Right kidney (tissue), 1 donor: ENCODE measurements at regions not wholly inside any gene's neighbourhood (a gene's known extent, or its start where the extent isn't known, plus 50 kb on each side); places are given as distances from the start of the nearest gene placed in this dataset.

Source experiments
- DNase-seq: peaks from one replicate; pipeline ENCODE4 v3.0.0-alpha.2; 2016

DNA sequence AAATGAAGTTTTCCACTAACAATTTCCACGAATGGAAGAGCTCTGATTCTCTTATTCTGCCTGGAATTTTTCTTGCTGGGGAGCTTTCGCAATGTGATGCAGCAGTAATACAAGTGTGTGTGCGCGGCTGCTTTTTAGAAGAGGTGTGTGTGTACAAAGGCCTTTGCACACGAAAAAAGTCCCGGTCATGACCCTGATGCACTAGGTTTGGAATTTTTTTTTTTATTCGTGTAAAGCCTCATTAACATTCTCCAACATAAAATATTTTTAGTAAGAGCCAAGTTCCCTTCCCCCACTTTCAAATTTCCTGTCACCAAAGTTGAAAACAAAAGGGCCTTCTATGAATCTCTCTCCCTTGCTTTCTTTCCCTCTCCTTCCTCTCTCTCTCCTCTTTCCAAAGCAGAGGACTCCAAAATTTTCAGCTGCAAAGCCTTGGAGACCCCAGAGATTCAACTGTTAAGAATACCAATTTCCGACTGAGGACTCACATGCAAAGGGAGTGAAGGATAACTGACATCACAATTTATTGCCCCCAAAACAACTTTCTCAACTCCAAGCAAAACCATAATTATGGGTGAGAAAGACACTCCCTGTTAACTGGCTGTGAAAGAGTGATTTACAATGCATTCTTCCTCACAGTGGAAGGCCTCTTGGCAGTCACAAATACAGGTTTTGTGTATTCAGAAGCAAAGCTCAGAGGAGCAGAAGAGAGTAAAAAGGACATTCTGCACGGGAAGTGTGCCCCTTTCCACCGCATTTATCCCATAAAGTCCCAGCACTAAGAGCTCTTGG is 421.2 kb upstream of the JARID2 start:
- DNase-seq = no peak

DNA sequence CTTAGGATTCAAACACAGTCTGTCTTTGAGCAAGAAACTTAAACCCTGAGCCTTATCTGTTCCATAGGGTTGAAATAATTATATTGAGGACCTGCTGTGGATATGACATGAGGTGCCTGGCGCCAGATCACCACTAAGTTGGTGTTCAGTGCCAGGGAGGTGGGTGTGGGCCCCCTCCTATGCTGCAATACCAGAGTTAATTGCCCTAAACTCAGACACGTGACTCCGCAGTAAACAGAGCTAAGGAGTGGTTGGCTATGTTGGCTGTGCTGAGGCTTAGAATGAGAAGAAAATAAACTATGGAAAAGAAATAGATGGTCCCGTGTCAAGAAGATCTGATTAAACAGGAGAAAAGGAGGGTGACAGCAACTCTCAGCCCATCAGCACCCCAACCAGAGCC is 419.4 kb upstream of the JARID2 start:
- DNase-seq = no peak

DNA sequence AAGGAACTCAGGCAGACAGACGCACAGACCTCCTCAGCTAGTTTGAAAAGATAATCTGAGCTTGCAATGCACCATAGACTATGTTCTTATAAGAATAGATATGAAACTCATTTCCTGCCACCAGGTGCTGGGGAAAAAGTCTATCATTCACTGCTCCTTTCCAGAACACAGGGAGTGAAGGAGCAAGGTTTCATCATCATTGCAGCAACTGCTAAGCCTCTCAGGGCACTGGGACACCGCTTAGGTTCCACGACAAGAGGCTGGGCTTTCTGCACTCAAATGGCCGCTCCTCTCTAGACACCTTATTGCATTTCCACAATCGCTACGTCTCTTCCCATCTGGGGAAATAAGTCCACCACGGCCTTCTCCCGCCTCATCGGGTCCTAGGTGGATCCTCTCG is 418.5 kb upstream of the JARID2 start:
- DNase-seq = no peak

- DNase-seq = peak; percentile 58
Observed at GRCh38 chr6:14828201-14828611, 417.7 kb upstream of the JARID2 start.

- no peak for DNase-seq
Observed at GRCh38 chr6:14831070-14831469, 414.8 kb upstream of the JARID2 start.

- DNase-seq = no peak
Observed at GRCh38 chr6:14831937-14832336, 413.9 kb upstream of the JARID2 start.

GRCh38 chr6:14832427-14832826 is 413.4 kb upstream of the JARID2 start:
- no peak for DNase-seq

GRCh38 chr6:14834851-14835530 is 410.9 kb upstream of the JARID2 start:
- no peak for DNase-seq

DNA sequence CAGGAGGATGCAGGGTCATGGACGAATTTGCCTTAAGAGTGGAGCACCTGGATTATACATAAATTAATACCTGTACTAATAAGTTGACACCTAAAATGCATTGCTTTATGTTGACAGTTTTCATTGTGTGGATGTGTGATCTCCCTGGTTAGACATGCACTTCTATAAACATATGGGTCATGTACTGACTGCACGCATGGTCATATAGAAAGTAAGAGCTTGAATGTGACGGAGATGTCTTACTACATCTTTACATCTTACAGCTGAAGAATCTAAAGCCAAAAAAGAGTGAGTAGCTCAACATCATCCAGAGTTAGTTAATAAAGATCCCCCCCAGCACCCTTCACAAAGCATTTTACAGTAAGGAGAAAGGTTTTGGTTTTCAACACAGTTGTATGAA is 408.4 kb upstream of the JARID2 start:
- no peak for DNase-seq

DNA sequence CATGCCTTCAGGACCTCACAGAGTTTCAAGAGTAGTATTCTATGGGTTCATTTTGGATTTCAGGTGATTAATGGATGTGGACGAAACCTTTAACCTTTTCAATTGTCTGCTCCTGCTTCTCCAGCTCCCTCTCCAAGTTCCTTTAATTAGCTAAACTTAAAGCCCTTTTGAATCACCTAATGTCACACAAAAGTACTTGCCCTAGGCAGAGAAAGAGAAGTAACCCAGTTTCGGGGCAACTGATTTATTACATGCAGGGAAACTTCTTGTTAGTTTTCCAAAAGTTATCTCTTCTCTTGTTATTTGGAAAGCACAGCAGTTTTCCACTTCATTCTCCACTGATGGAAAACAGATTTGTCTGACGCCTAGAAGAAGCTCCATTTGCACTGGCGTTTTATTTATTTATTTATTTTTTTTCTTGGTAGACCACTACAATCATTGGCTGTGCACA is 407.7 kb upstream of the JARID2 start:
- no peak for DNase-seq

- no peak for DNase-seq
Observed at GRCh38 chr6:14841901-14842421, 403.9 kb upstream of the JARID2 start.

- no peak for DNase-seq
Observed at GRCh38 chr6:14844411-14844810, 401.5 kb upstream of the JARID2 start.

- DNase-seq = no peak
Observed at GRCh38 chr6:14848019-14848418, 397.9 kb upstream of the JARID2 start.

DNA sequence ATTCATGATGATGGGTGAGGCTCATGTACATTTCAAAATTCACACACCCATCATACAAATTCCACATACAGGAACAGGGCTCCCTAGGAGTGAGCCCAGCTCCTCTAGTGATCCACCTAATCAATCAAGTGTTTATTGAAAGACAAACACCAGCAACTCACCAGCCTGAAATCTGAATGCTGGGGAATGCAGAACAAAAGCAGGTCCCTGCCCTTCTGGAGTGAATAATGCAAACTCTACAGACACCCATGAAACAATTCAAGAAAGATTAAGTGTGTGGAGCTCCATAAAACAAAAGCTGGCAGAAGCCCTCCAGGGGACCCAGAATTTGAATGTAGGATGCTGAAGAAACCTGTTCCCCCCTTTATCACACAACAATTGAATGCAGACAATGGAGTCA is 396.7 kb upstream of the JARID2 start:
- no peak for DNase-seq

GRCh38 chr6:14851281-14851680 is 394.6 kb upstream of the JARID2 start:
- DNase-seq = no peak

GRCh38 chr6:14852375-14852774 is 393.5 kb upstream of the JARID2 start:
- no peak for DNase-seq

DNA sequence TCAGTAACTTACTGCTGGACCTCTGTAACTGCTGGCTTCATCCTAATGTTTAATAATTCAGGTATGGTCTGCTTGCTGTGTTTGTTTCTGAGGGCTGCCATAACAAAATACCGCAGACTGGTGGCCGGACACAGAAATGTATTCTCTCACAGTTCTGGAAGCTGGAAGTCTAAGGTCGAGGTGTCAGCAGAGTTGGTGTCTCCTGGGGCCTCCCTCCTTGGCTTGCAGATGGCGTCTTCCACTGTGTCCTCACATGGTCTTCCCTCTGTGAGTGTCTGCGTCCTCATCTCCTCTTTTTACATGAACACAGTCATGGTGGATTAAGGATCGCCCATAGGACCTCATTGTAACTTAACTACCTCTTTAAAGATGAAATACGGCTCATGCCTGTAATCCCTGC is 389.7 kb upstream of the JARID2 start:
- no peak for DNase-seq

- DNase-seq = no peak
Observed at GRCh38 chr6:14857001-14857400, 388.9 kb upstream of the JARID2 start.

DNA sequence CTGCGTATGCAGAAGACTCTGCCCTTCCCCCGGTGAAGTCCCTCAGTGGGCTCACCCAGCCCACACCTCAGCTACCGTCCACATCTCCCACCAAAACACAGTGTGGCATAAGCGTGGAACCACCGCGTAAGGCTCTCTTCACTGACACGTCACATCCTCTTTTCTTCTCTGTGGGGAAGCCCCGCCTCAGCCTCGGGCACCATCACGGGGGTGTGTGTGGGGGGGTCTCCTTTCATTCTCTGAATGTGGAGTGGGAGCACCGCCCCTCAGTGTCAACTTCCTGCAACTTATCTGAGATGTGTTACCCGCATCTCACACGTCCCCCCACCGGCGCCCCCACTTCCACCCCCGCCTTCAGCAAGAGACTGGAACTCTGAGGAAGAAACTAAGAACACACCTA is 388.4 kb upstream of the JARID2 start:
- DNase-seq = no peak

DNA sequence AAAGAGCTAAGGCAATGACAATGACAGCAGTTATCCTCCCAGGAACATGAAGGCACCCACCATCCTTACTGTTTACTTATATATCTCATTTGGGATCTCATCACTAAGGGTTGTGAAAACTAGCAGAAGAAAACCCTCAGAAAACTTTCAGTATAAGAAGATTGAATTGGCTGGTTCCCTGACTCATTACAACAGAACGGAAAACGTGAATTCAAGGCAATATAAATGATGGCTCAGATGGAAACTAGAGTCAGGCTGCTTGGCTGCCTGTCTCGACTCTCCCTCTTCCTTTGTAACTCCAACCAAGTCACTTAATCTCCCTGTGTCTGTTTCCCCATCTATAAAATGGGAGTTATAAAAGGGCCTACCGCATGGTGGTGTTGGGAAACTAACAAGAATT is 387.1 kb upstream of the JARID2 start:
- DNase-seq = no peak

DNA sequence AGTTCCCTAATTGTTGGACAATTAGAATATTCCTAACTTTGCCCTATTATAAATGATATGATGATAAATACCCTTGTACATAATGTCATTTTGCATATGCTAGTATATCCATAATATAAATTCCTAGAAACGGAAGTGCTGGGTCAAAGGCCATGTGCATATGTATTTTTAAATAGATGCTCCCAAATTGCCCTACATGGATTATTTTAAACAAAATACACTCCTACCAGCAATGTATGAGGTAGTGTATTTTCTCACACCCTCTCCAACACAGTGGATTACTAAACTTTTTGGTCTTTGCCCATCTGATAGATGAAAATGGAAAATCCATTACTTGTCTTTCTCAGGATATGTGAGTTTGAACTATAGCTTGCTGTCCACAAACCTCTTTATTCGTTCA is 385.1 kb upstream of the JARID2 start:
- no peak for DNase-seq

- no peak for DNase-seq
Observed at GRCh38 chr6:14861491-14861943, 384.4 kb upstream of the JARID2 start.

DNA sequence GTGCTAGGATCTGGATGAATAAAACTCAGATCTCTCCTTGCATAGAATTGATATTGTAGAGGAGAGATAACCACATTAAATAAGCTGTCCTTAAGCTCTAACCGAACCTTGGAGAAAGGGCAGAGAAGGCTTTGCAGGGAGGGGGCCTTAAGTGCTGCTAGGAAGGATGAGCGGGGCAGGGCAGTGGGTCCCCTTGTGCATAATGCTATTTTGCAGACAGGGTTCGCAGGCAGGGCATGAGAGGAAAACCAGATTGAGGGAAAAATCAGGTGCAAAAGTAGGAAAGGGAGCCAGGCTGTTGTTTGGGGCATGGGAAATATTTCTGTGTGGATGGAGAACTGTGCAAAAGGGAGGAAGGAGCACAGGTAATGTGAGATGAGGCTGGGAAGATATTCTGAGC is 383.0 kb upstream of the JARID2 start:
- DNase-seq = no peak
